ENCODE measurements at regions not wholly inside any gene's neighbourhood (a gene's known extent, or its start where the extent isn't known, plus 50 kb on each side); places are given as distances from the start of the nearest gene placed in this dataset.
A peak's percentile ranks its signal among the peaks of the same experiment; 100 is the strongest.

DNA sequence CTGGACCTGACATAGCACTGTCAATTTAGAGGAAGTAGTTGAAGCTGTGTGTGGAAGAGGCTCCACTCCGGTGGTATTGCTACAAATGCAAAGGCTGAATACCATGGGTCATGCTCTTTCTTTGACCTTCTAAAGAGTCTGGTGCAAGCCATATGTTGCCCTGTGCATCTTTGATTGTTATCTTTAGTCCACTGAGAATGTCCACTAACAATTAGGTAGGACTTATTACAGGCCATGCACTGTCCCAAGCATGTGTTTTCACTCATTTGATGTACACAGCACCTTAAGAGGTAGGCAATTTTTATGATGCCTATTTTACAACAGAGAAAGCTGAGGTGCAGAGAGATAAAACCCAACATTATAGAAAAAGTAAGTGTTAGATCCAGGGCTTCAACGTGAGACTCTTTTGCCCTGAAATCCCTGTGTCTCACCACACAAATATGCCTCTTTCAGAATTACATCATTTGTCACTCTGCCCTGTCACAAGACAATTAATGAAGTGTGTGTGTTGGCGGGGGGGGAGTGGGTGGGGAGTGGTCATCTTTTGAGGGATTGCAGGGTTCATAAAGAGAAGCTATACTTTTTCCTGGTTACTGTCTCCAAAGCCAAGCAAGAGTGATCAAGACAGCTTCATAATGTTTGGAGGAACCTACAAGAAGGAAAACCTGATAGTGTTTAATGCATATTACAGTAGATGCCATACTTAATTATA is 637.6 kb upstream of the IGFBP3 start:
- DNase-seq (ENCODE audit: low read depth): no peak
- no peak overlapping the region for H3K4me3 ChIP-seq (ENCODE audit: low read depth, low read length)
- TF ChIP-seq, protein P1, sequence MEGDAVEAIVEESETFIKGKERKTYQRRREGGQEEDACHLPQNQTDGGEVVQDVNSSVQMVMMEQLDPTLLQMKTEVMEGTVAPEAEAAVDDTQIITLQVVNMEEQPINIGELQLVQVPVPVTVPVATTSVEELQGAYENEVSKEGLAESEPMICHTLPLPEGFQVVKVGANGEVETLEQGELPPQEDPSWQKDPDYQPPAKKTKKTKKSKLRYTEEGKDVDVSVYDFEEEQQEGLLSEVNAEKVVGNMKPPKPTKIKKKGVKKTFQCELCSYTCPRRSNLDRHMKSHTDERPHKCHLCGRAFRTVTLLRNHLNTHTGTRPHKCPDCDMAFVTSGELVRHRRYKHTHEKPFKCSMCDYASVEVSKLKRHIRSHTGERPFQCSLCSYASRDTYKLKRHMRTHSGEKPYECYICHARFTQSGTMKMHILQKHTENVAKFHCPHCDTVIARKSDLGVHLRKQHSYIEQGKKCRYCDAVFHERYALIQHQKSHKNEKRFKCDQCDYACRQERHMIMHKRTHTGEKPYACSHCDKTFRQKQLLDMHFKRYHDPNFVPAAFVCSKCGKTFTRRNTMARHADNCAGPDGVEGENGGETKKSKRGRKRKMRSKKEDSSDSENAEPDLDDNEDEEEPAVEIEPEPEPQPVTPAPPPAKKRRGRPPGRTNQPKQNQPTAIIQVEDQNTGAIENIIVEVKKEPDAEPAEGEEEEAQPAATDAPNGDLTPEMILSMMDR (IDR thresholded peaks at IDR 0.05; ENCODE audit: control insufficient read depth, extremely low read depth, insufficient read depth): no peak

DNA sequence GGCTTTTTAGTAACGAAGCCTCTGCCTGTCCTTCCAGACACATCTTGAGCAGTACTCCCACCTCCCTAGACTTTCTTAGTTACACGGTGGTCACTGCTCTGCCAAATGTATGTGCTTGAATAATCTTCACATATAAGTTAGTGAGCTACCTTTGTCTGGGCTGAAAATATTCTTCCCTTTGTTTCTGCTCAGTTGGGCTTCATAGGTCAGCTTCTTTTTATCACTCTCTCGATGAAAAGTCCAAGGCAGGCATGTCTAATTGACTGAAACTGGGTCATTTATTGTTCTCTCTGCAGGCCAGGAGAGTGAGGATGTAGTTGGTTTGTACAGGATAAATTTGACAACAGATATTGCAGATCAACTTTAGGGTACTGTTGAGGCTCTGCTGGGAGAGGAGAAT is 636.7 kb upstream of the IGFBP3 start:
- TF ChIP-seq, protein P1 (IDR thresholded peaks at IDR 0.05; ENCODE audit: control insufficient read depth, extremely low read depth, insufficient read depth): no peak
- no peak overlapping the region for H3K4me3 ChIP-seq (ENCODE audit: low read depth, low read length)
- no peak for DNase-seq (ENCODE audit: low read depth)

DNA sequence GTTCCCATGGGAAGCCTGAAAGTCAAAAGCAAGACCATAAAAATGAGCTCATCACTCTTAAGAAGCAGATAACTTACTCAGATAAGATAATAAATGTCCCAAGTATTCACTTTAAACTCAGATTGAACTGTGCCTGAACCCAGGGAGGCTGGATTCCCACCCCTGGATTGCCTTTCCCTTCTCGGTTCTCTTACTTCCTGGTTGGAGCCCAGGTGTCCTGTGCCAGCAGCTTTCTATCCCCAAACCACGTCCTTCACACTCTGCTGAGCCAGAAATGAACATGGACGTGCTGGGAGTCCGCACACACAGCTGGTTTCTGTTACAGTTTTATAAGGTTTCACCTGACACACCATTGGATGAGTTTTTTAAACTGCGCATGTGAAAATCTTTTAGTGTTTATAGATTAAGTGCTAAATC is 636.2 kb upstream of the IGFBP3 start:
- TF ChIP-seq, protein P1 (IDR thresholded peaks at IDR 0.05; ENCODE audit: control insufficient read depth, extremely low read depth, insufficient read depth): no peak
- DNase-seq (ENCODE audit: low read depth): peak; percentile 97
- peak overlapping the region; percentile 5; the same call in 1 of the 2 replicates for H3K4me3 ChIP-seq (ENCODE audit: low read depth, low read length)

DNA sequence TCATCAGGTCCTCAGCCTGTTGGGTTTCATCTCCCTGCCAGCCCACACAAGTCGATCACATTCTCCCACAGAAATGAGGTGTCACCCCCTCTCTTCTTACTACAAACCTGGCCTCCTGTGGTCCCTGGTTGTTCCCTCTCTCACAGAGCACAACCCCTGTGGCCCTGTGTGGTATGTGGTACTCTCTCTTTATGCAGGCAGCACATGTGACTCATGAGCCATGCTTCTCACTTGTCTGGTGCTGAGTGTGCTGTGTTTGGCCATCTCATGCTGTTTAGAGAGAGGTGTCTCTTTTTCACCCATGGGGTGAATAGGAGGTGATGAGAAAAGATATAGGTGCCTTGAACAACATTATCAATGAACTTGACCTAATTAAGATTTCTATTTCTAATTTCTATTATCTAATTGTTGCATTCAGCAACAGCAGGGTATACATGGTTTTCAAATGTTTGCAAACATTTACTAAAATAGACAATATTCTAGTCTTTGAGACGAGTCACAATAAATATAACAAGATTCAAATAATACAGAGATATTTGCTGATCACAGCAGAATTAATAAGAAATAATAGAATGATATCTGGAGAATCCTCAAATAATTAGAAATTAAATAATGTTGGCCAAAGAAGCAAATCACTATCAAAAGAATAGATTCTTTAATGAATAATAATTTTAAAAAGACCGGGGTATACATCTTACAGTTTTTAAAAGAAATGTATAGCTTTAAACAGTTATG is 633.8 kb upstream of the IGFBP3 start:
- no peak overlapping the region for H3K4me3 ChIP-seq (ENCODE audit: low read depth, low read length)
- TF ChIP-seq, protein P1 (IDR thresholded peaks at IDR 0.05; ENCODE audit: control insufficient read depth, extremely low read depth, insufficient read depth): no peak
- no peak for DNase-seq (ENCODE audit: low read depth)

DNA sequence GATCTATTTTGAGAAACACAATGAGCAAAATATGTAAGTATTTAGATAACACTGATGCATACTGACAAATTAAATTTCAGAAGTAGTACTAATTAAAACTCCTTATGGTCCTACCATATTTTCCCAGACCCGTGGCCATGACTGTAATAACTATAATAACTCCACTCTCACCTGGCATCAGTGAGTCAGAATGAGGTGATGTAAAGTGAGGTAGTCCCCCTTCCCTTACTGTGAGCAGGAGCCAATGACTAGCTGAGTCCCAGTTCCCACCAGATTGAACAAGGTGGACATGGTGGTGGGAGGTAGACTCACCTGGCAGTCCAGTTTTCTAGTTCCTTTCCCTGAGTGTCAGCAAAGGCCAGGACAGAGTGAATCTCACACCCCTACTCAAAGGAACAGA is 630.5 kb upstream of the IGFBP3 start:
- no peak overlapping the region for H3K4me3 ChIP-seq (ENCODE audit: low read depth, low read length)
- TF ChIP-seq, protein P1 (IDR thresholded peaks at IDR 0.05; ENCODE audit: control insufficient read depth, extremely low read depth, insufficient read depth): no peak
- no peak for DNase-seq (ENCODE audit: low read depth)

DNA sequence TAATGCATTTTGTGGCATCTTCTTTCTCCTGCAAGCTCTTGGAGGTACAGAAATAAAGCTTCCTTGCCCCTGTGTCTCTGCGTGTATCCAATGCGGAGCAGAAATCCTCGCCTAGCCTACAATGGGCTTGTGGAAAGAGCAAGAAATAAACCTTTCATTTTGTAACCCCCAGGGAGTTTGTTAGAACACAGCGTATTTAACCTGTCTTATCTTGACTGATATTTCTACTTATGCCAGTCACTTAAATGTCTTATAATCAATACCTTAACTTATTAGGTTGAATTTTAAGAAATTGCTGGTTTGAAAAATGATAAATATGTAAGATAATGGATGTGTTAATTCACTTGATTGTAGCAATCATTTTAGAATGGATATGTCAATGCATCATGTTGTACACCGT is 629.8 kb upstream of the IGFBP3 start:
- TF ChIP-seq, protein P1 (IDR thresholded peaks at IDR 0.05; ENCODE audit: control insufficient read depth, extremely low read depth, insufficient read depth): no peak
- DNase-seq (ENCODE audit: low read depth): no peak
- no peak overlapping the region for H3K4me3 ChIP-seq (ENCODE audit: low read depth, low read length)
